ENCODE measurements at regions not wholly inside any gene's neighbourhood (a gene's known extent, or its start where the extent isn't known, plus 50 kb on each side); places are given as distances from the start of the nearest gene placed in this dataset.

- Histone ChIP-seq H3K27ac (ENCODE audit: extremely low read length, insufficient read depth, low read length) (no peak overlapping the region), H3K79me2 (ENCODE audit: insufficient read depth, low read length) (no peaks in the 10 kb centered on the region), H3K9me3 (ENCODE audit: low read length) (no peaks in the 10 kb centered on the region), H4K20me1 (ENCODE audit: insufficient read depth, low read length) (no peaks in the 10 kb centered on the region), H3K27me3 (ENCODE audit: control insufficient read depth in 1 of 2, insufficient read depth in 2 of 2, low read length in 2 of 2) (peaks cover 3 to 12% of the 10 kb centered on the region in 2 experiments; a peak in 4 of 5 replicates), H3K36me3 (replicated peaks in 1 of 2; ENCODE audit: control insufficient read depth in 1 of 2, insufficient read depth in 2 of 2, low read length in 2 of 2) (no peaks in the 10 kb centered on the region), H2AFZ (ENCODE audit: low read length) (no peak overlapping the region), H3K9ac (ENCODE audit: insufficient read depth, low read depth, low read length) (peak overlapping the region; percentile 27; the same call in 1 of the 2 replicates), H3K4me1 (ENCODE audit: insufficient read depth, low read length) (peaks cover 24% of the 10 kb centered on the region), H3K4me3 (replicated peaks in 1 of 3; ENCODE audit: insufficient read depth in 1 of 3, low read depth in 2 of 3, low read length in 3 of 3) (peak overlapping the region; percentile 38 to 61 (median 43); a peak in 5 of 6 replicates), H3K4me2 (ENCODE audit: low read depth, low read length) (peak overlapping the region; percentile 69)
- in situ Hi-C loops (cut with HindIII; ENCODE audit: extremely low pct_ligation_motif_present, low pct_unique_long_range_greater_than_20kb) = no loop called here
- 48% methylated on average over 15 of the region's 21 CpGs for WGBS (ENCODE audit: low lambda C conversion rate)
- no TSS peak for BruUV-seq (replicated peaks)
- ATAC-seq (peak; percentile 77), FAIRE-seq (no peak), DNase-seq (ENCODE audit: low spot score) (no peak)
- CTCF ChIA-PET (ENCODE audit: low intra/inter-chr PET ratio, low total read pairs) = no interaction called here
- intact Hi-C loops (cut with micrococcal nuclease; ENCODE audit: unreplicated experiment) = no loop called here
- POLR2A ChIA-PET = no interaction called here
- no peak for TF ChIP-seq MEF2D (CRISPR knock-in tag; IDR thresholded peaks at IDR 0.05)
- no peak for TF ChIP-seq ARHGAP35 (CRISPR knock-in tag; IDR thresholded peaks at IDR 0.05; ENCODE audit: borderline replicate concordance)
- no peak for TF ChIP-seq ADNP (CRISPR knock-in tag; IDR thresholded peaks at IDR 0.05)
- no peak for TF ChIP-seq PCBP1 (IDR thresholded peaks at IDR 0.05; ENCODE audit: borderline replicate concordance, low read depth, low read length)
- TF ChIP-seq PHF8 (CRISPR knock-in tag; IDR thresholded peaks at IDR 0.05) = peak; percentile 8; the same call in 1 of the 2 replicates
- 0 out of 2 replicates have a peak, but pooled peaks have one; percentile 27 for TF ChIP-seq MAX (IDR thresholded peaks at IDR 0.05)
- TF ChIP-seq REL (CRISPR knock-in tag; conservative IDR thresholded peaks at IDR 0.05) = no peak
- TF ChIP-seq ZNF253 (CRISPR knock-in tag; IDR thresholded peaks at IDR 0.05; ENCODE audit: borderline replicate concordance) = no peak
- TF ChIP-seq SMAD1 (CRISPR knock-in tag; IDR thresholded peaks at IDR 0.05; ENCODE audit: borderline replicate concordance, low read depth) = no peak
- TF ChIP-seq ZNF768 (CRISPR knock-in tag; IDR thresholded peaks at IDR 0.05) = no peak
- TF ChIP-seq, protein P1, sequence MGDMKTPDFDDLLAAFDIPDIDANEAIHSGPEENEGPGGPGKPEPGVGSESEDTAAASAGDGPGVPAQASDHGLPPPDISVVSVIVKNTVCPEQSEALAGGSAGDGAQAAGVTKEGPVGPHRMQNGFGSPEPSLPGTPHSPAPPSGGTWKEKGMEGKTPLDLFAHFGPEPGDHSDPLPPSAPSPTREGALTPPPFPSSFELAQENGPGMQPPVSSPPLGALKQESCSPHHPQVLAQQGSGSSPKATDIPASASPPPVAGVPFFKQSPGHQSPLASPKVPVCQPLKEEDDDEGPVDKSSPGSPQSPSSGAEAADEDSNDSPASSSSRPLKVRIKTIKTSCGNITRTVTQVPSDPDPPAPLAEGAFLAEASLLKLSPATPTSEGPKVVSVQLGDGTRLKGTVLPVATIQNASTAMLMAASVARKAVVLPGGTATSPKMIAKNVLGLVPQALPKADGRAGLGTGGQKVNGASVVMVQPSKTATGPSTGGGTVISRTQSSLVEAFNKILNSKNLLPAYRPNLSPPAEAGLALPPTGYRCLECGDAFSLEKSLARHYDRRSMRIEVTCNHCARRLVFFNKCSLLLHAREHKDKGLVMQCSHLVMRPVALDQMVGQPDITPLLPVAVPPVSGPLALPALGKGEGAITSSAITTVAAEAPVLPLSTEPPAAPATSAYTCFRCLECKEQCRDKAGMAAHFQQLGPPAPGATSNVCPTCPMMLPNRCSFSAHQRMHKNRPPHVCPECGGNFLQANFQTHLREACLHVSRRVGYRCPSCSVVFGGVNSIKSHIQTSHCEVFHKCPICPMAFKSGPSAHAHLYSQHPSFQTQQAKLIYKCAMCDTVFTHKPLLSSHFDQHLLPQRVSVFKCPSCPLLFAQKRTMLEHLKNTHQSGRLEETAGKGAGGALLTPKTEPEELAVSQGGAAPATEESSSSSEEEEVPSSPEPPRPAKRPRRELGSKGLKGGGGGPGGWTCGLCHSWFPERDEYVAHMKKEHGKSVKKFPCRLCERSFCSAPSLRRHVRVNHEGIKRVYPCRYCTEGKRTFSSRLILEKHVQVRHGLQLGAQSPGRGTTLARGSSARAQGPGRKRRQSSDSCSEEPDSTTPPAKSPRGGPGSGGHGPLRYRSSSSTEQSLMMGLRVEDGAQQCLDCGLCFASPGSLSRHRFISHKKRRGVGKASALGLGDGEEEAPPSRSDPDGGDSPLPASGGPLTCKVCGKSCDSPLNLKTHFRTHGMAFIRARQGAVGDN (CRISPR knock-in tag; IDR thresholded peaks at IDR 0.05) = peak; percentile 60
- TF ChIP-seq, protein P2, sequence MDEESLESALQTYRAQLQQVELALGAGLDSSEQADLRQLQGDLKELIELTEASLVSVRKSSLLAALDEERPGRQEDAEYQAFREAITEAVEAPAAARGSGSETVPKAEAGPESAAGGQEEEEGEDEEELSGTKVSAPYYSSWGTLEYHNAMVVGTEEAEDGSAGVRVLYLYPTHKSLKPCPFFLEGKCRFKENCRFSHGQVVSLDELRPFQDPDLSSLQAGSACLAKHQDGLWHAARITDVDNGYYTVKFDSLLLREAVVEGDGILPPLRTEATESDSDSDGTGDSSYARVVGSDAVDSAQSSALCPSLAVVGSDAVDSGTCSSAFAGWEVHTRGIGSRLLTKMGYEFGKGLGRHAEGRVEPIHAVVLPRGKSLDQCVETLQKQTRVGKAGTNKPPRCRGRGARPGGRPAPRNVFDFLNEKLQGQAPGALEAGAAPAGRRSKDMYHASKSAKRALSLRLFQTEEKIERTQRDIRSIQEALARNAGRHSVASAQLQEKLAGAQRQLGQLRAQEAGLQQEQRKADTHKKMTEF (CRISPR knock-in tag; IDR thresholded peaks at IDR 0.05) = no peak
- TF ChIP-seq ZFY (CRISPR knock-in tag; IDR thresholded peaks at IDR 0.05) = 0 out of 2 replicates have a peak, but pooled peaks have one; percentile 22
- TF ChIP-seq NR2F6 (IDR thresholded peaks at IDR 0.05) = no peak
- no peak for TF ChIP-seq NR2F6 (CRISPR knock-in tag; IDR thresholded peaks at IDR 0.05)
- peak; percentile 29; the same call in 1 of the 2 replicates for TF ChIP-seq SALL1 (CRISPR knock-in tag; IDR thresholded peaks at IDR 0.05)
- no peak for TF ChIP-seq ETS1 (CRISPR knock-in tag; IDR thresholded peaks at IDR 0.05)
These were observed 93.3 kb downstream of the RNASET2 start for GRCh38 chr6:166862978-166863530.

All from HepG2 (cell line).